H1 (cell line): ENCODE measurements at regions not wholly inside any gene's neighbourhood (a gene's known extent, or its start where the extent isn't known, plus 50 kb on each side); places are given as distances from the start of the nearest gene placed in this dataset.

Experiments used
- BACH1 ChIP-seq: IDR thresholded peaks from 2 replicates; pipeline ENCODE4 v1.6.1; 2012; ENCODE audit warnings: low read length, improper control_type of control experiment
- CHD7 ChIP-seq: fragments of 300-600 bp; sonication (generic); IDR thresholded peaks from 2 replicates; pipeline ENCODE4 v1.7.1; 2012; ENCODE audit warnings: low read length, moderate library complexity, mild to moderate bottlenecking, inconsistent platforms; ENCODE audit not compliant: insufficient replicate concordance
- CTBP2 ChIP-seq: IDR thresholded peaks from 2 replicates; pipeline ENCODE4 v1.7.0; 2011; ENCODE audit warnings: borderline replicate concordance, mild to moderate bottlenecking, moderate library complexity, mixed read lengths, low read length; ENCODE audit not compliant: insufficient read depth, insufficient read length
- GABPA ChIP-seq: IDR thresholded peaks from 2 replicates; pipeline ENCODE4 v1.6.1; 2011; ENCODE audit warnings: mild to moderate bottlenecking, low read length, moderate library complexity, borderline replicate concordance; ENCODE audit not compliant: insufficient read depth
- HDAC6 ChIP-seq: IDR thresholded peaks from one replicate; pipeline ENCODE4 v1.7.1; 2012; ENCODE audit warnings: low read depth, mild to moderate bottlenecking, inconsistent platforms, low read length, moderate library complexity
- JUND ChIP-seq: IDR thresholded peaks from 2 replicates; pipeline ENCODE4 v1.6.1; 2011; ENCODE audit warnings: mild to moderate bottlenecking, improper control_type of control experiment, low read length
- PHF8 ChIP-seq: fragments of 200-600 bp; sonication (generic); conservative IDR thresholded peaks from 2 replicates; pipeline ENCODE4 v1.7.1; 2012; ENCODE audit warnings: low read depth, mild to moderate bottlenecking, inconsistent platforms, low read length, moderate library complexity
- RBBP5 ChIP-seq: IDR thresholded peaks from 2 replicates; pipeline ENCODE4 v1.7.1; 2012; ENCODE audit warnings: low read depth, mild to moderate bottlenecking, inconsistent platforms, low read length, moderate library complexity, borderline replicate concordance
- RFX5 ChIP-seq: IDR thresholded peaks from 2 replicates; pipeline ENCODE4 v1.6.1; 2011; ENCODE audit warnings: low read depth, low read length, improper control_type of control experiment, borderline replicate concordance
- SRF ChIP-seq: IDR thresholded peaks from 2 replicates; pipeline ENCODE4 v1.6.1; 2011; ENCODE audit warnings: mild to moderate bottlenecking, low read depth, low read length, moderate library complexity
- USF2 ChIP-seq: IDR thresholded peaks from 2 replicates; pipeline ENCODE4 v1.6.1; 2011; ENCODE audit warnings: low read length, improper control_type of control experiment

- TF ChIP-seq CHD7 (no peak), CTBP2 (no peak), RBBP5 (no peak), SRF (no peak), PHF8 (no peak), HDAC6 (no peak), RFX5 (no peak), BACH1 (no peak), GABPA (no peak), JUND (no peak), USF2 (no peak)
These were observed 267.9 kb downstream of the RPLP1 start (continued) for GRCh38 chr15:69720536-69720935.
